Lung (tissue), 11 donors: ENCODE measurements at regions not wholly inside any gene's neighbourhood (a gene's known extent, or its start where the extent isn't known, plus 50 kb on each side); places are given as distances from the start of the nearest gene placed in this dataset.

Experiments used
- ATAC-seq: fragments of 200-7000 bp; cut with Tn5 transposase; one replicate; pipeline ENCODE4 v1.9.1; 2020; ENCODE audit warnings: moderate number of reproducible peaks; ENCODE audit not compliant: insufficient read depth, low FRiP score
- DNase-seq, 3 donors: peaks; one replicate each; pipeline ENCODE4 v3.0.0-alpha.2; 2013 to 2017
- H3K27ac ChIP-seq, 2 donors: one replicate each; pipeline ENCODE4 v1.5.1; 2013; ENCODE audit warnings: mild to moderate bottlenecking in 2 of 2, moderate library complexity in 2 of 2, control low read depth in 1 of 2, inconsistent platforms in 1 of 2, low read depth in 1 of 2, low read length in 1 of 2
- H3K27me3 ChIP-seq, 3 donors: one replicate each; pipeline ENCODE4 v1.5.1; 2013; ENCODE audit warnings: low read length in 2 of 3; ENCODE audit not compliant: control insufficient read depth in 3 of 3, insufficient read depth in 3 of 3
- H3K36me3 ChIP-seq, 4 donors: one replicate each; pipeline ENCODE4 v1.5.1; 2013; ENCODE audit warnings: low read length in 4 of 4, mild to moderate bottlenecking in 1 of 4, moderate library complexity in 1 of 4; ENCODE audit not compliant: control insufficient read depth in 4 of 4, insufficient read depth in 4 of 4
- H3K4me1 ChIP-seq, 5 donors: one replicate each; pipeline ENCODE4 v1.5.1; 2013; ENCODE audit warnings: low read length in 5 of 5, mild to moderate bottlenecking in 2 of 5, moderate library complexity in 1 of 5; ENCODE audit not compliant: control insufficient read depth in 5 of 5, insufficient read depth in 5 of 5
- H3K4me3 ChIP-seq: one replicate; pipeline ENCODE4 v1.5.1; 2013; ENCODE audit warnings: mild to moderate bottlenecking, control low read depth, moderate library complexity
- H3K9ac ChIP-seq, 2 donors: one replicate each; pipeline ENCODE4 v1.5.1; 2013; ENCODE audit warnings: low read length in 2 of 2, control low read depth in 1 of 2; ENCODE audit not compliant: insufficient read depth in 1 of 2
- H3K9me3 ChIP-seq, 4 donors: one replicate each; pipeline ENCODE4 v1.5.1; 2013; ENCODE audit warnings: low read length in 3 of 4, mild to moderate bottlenecking in 1 of 4, moderate library complexity in 1 of 4; ENCODE audit not compliant: control insufficient read depth in 4 of 4, insufficient read depth in 3 of 4
- CTCF ChIP-seq: IDR thresholded peaks from 2 replicates; pipeline ENCODE4 v1.5.1; 2012; ENCODE audit warnings: mild to moderate bottlenecking; ENCODE audit errors: control extremely low read depth, extremely low read depth
- WGBS, 2 donors: extraction: QIAGEN DNeasy Blood & Tissue Kit; methylation state at CpG; one replicate each; pipeline ENCODE4 v1.1.7; 2013; 5-methylcytosine and 5-hydroxymethylcytosine counted together
- donor health status: control.
- donor health status: control.
- donor health status: Bipolar disorder and iron deficiency.
- donor health status: healthy.
- donor health status: DM: yes; HTN: yes; CAD: no.

DNA sequence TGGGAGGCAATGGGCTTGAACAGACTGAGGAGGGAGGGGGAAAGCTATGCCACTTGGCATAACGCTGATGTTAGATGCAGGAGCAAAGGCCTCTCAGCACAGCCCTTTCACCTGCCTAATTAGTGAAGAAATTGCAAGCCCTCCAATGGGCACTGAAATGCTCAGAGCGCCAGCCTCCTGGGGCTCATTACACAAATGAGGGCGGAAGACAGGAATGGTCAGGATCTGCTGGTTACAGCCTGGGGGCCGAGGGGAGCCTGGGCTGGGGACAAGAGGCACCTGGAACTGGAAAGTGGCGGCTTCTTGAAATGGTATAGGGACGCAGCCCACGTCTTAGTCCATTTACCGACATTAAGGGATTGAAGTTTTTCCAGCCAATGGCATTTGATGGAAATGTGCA is 50.2 kb upstream of the PLET1 start:
- 90 to 92% methylated on average over 8 of the region's 8 CpGs for WGBS, 2 donors
- Histone ChIP-seq H3K27me3 (peaks cover 0 to 5% (median 0%) of the 10 kb centered on the region in 3 donors), H3K4me1 (no peaks in the 10 kb centered on the region), H3K9ac (no peak overlapping the region), H3K9me3 (no peaks in the 10 kb centered on the region), H3K27ac (no peak overlapping the region), H3K36me3 (no peaks in the 10 kb centered on the region), H3K4me3 (no peak overlapping the region)
- ATAC-seq = no peak
- TF ChIP-seq CTCF = no peak
- DNase-seq = no peak

- ATAC-seq (no peak), DNase-seq (no peak)
- 94 to 95% methylated on average over 8 of the region's 8 CpGs for WGBS, 2 donors
- Histone ChIP-seq H3K4me3 (no peak overlapping the region), H3K27me3 (no peaks in the 10 kb centered on the region), H3K27ac (no peak overlapping the region), H3K36me3 (no peaks in the 10 kb centered on the region), H3K9ac (no peak overlapping the region), H3K4me1 (peaks cover 0 to 6% (median 0%) of the 10 kb centered on the region in 5 donors), H3K9me3 (no peaks in the 10 kb centered on the region)
- TF ChIP-seq CTCF = no peak
These were observed 54.5 kb upstream of the PLET1 start for GRCh38 chr11:112315057-112315720.

GRCh38 chr11:112315861-112316739 is 55.4 kb upstream of the PLET1 start:
- Histone ChIP-seq H3K9ac (no peak overlapping the region), H3K36me3 (no peaks in the 10 kb centered on the region), H3K4me3 (no peak overlapping the region), H3K4me1 (peaks cover 0 to 10% (median 6%) of the 10 kb centered on the region in 5 donors), H3K27ac (no peak overlapping the region), H3K27me3 (no peaks in the 10 kb centered on the region), H3K9me3 (no peaks in the 10 kb centered on the region)
- DNase-seq = no peak
- 79 to 86% methylated on average over 11 of the region's 11 CpGs for WGBS, 2 donors
- TF ChIP-seq CTCF = no peak
- no peak for ATAC-seq
